ENCODE measurements at regions not wholly inside any gene's neighbourhood (a gene's known extent, or its start where the extent isn't known, plus 50 kb on each side); places are given as distances from the start of the nearest gene placed in this dataset.

DNA sequence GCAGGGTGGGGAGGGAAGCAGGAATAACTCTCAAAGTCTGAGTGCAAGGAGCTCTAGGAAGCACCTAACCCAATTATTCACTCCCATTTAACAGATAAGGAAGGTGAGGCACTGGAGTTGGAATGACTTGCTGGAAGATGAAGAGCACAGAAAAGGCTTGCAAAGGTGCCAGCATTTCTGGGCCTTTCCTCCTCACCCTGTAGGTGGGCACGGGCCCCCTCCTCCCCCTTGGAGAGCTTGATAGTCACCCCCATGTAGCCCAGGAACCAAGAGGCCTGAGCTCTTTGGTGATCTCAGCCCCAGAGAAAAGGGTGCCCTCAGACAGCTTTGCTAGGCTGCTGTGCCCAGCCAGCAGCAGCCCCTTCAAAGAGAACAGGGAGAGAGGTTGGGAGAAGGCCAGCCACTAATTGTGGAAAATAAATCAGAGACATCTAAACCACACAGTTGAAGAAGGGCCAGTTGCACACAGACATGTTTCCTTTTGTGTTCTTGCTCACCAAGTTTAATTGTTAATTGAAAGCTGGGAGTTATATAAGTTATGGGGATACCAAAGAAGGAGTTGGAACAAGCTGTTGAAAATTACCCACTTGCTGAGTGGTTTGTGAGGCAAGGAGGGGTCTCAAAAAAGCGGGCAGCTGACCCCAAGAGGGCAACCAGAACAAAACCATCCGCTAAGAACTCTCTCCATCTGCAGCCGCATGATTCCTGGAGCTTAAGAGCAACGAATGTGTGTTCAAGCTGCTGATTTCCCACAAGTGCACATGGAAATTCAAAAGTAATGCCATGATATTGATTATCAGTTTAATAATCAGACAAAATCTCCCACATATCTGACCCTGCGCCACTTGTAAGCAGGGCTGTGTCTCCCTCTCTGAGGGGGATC, 77.0 kb downstream of the MRPL14 start:
- no peaks in the 10 kb centered on the region for H3K27me3 ChIP-seq (ENCODE audit: insufficient read depth, low read length)
- H3K4me3 ChIP-seq (ENCODE audit: insufficient read depth, low read length): no peak overlapping the region
- no peaks in the 10 kb centered on the region for H4K20me1 ChIP-seq (ENCODE audit: insufficient read depth, low read length)
- TF ChIP-seq, protein P1, sequence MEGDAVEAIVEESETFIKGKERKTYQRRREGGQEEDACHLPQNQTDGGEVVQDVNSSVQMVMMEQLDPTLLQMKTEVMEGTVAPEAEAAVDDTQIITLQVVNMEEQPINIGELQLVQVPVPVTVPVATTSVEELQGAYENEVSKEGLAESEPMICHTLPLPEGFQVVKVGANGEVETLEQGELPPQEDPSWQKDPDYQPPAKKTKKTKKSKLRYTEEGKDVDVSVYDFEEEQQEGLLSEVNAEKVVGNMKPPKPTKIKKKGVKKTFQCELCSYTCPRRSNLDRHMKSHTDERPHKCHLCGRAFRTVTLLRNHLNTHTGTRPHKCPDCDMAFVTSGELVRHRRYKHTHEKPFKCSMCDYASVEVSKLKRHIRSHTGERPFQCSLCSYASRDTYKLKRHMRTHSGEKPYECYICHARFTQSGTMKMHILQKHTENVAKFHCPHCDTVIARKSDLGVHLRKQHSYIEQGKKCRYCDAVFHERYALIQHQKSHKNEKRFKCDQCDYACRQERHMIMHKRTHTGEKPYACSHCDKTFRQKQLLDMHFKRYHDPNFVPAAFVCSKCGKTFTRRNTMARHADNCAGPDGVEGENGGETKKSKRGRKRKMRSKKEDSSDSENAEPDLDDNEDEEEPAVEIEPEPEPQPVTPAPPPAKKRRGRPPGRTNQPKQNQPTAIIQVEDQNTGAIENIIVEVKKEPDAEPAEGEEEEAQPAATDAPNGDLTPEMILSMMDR (IDR thresholded peaks at IDR 0.05; ENCODE audit: extremely low read depth, low read depth, low read length): no peak
- peak; percentile 47 for DNase-seq (ENCODE audit: insufficient read length, low spot score, missing footprints)
- H3K4me1 ChIP-seq (ENCODE audit: insufficient read depth, low read length): peaks cover 81% of the 10 kb centered on the region
- H3K4me2 ChIP-seq (ENCODE audit: insufficient read depth, low read length): no peak overlapping the region
- H3K79me2 ChIP-seq (ENCODE audit: insufficient read depth, low read length): no peaks in the 10 kb centered on the region
- peak overlapping the region; percentile 97 for H3K27ac ChIP-seq (ENCODE audit: low read depth, low read length)
- no peak overlapping the region for H2AFZ ChIP-seq (ENCODE audit: low read length)
- H3K36me3 ChIP-seq (ENCODE audit: insufficient read depth, low read length): no peaks in the 10 kb centered on the region
- no peaks in the 10 kb centered on the region for H3K9me3 ChIP-seq (ENCODE audit: low read depth, low read length)

DNA sequence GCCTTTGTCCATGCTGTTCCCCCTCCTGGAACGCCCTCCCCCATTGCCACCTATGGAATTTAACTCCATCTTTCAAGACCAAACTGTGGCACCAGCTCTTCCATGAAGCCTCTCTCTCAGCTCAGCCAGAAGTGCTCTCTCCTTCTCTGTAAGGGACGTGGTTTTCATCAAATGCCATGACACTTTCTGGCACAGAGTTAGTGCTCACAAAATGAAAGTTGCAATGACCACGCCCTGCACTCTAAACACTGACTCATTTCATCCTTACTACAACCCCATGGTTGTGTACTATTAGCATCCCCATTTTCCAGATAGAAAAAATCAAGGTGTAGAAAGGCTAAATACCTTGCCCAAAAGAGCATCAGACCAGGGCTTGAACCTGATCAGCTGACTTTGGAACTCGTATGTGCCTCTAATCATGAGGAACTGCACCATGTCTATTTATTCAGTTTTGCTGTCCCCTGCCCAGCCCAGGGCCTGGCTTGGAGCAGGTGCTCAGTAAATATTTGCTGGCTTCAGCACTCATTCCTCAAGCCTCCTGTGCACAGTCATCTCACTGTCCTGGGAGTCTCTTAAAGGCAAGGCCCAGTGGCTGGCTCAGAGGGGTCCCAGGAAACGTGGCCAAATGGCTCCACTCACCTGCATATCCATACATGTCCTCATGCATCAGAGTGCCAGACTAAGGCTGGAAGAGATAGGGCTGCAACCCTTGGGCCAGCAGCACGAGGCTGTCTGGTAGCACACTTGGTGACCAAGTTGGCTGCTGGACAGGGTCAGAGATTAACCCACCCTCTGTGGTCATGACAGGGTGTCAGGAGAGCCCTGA, 77.9 kb downstream of the MRPL14 start:
- no peaks in the 10 kb centered on the region for H3K9me3 ChIP-seq (ENCODE audit: low read depth, low read length)
- TF ChIP-seq, protein P1 (IDR thresholded peaks at IDR 0.05; ENCODE audit: extremely low read depth, low read depth, low read length): no peak
- no peaks in the 10 kb centered on the region for H3K36me3 ChIP-seq (ENCODE audit: insufficient read depth, low read length)
- H3K4me1 ChIP-seq (ENCODE audit: insufficient read depth, low read length): peaks cover 75% of the 10 kb centered on the region
- H3K79me2 ChIP-seq (ENCODE audit: insufficient read depth, low read length): no peaks in the 10 kb centered on the region
- peak; percentile 41 for DNase-seq (ENCODE audit: insufficient read length, low spot score, missing footprints)
- no peaks in the 10 kb centered on the region for H3K27me3 ChIP-seq (ENCODE audit: insufficient read depth, low read length)
- no peak overlapping the region for H3K4me2 ChIP-seq (ENCODE audit: insufficient read depth, low read length)
- no peaks in the 10 kb centered on the region for H4K20me1 ChIP-seq (ENCODE audit: insufficient read depth, low read length)
- no peak overlapping the region for H3K27ac ChIP-seq (ENCODE audit: low read depth, low read length)
- H2AFZ ChIP-seq (ENCODE audit: low read length): no peak overlapping the region
- H3K4me3 ChIP-seq (ENCODE audit: insufficient read depth, low read length): no peak overlapping the region

DNA sequence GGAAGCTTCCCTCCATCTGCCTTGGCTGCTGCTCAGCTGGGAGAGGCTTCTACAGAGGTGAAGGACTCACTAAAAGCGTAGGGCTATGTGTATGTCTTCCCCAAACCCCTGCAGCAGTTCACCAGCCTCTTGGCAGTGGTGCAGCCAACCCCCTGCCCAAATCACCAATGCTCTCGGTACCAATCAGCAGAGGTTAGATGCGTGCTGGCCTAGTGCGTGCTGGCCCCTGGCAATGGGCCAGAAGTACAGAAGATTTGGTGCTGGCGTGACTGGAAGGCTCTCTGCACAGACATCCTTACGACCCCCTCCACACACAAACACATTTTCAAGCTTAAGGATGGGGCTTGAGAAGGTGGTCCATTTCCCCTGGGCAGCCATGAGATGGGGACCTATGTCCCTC, 79.0 kb downstream of the MRPL14 start:
- Histone ChIP-seq H3K9me3 (ENCODE audit: low read depth, low read length) (no peaks in the 10 kb centered on the region), H4K20me1 (ENCODE audit: insufficient read depth, low read length) (no peaks in the 10 kb centered on the region), H3K79me2 (ENCODE audit: insufficient read depth, low read length) (no peaks in the 10 kb centered on the region), H3K27me3 (ENCODE audit: insufficient read depth, low read length) (no peaks in the 10 kb centered on the region), H3K27ac (ENCODE audit: low read depth, low read length) (no peak overlapping the region), H3K4me2 (ENCODE audit: insufficient read depth, low read length) (no peak overlapping the region), H3K4me3 (ENCODE audit: insufficient read depth, low read length) (no peak overlapping the region), H2AFZ (ENCODE audit: low read length) (no peak overlapping the region), H3K4me1 (ENCODE audit: insufficient read depth, low read length) (peaks cover 75% of the 10 kb centered on the region), H3K36me3 (ENCODE audit: insufficient read depth, low read length) (no peaks in the 10 kb centered on the region)
- DNase-seq (ENCODE audit: insufficient read length, low spot score, missing footprints): no peak
- TF ChIP-seq, protein P1 (IDR thresholded peaks at IDR 0.05; ENCODE audit: extremely low read depth, low read depth, low read length): no peak

DNA sequence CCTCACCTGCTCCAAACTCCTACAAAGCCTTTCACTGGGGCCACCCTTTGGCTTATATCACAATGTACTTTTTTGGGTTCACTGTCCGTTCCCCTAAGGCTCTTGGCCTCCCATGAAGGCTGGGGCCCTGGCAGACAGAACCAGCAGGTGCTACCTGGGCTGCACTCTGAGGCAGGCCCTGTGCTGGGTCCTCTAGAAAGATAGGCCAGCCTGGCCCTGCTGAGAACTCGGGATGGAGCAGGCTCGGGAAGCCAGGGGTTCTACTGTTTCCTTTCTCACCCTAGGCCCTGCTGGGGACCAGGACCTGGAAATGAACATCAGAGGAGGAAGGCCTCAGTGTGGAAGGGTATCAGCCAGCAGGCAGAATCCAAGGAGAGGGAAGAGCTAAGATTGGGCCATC, 79.5 kb downstream of the MRPL14 start:
- Histone ChIP-seq H3K27me3 (ENCODE audit: insufficient read depth, low read length) (no peaks in the 10 kb centered on the region), H4K20me1 (ENCODE audit: insufficient read depth, low read length) (no peaks in the 10 kb centered on the region), H3K9me3 (ENCODE audit: low read depth, low read length) (no peaks in the 10 kb centered on the region), H3K36me3 (ENCODE audit: insufficient read depth, low read length) (no peaks in the 10 kb centered on the region), H3K4me2 (ENCODE audit: insufficient read depth, low read length) (no peak overlapping the region), H3K79me2 (ENCODE audit: insufficient read depth, low read length) (no peaks in the 10 kb centered on the region), H3K4me1 (ENCODE audit: insufficient read depth, low read length) (peaks cover 75% of the 10 kb centered on the region), H3K4me3 (ENCODE audit: insufficient read depth, low read length) (no peak overlapping the region), H2AFZ (ENCODE audit: low read length) (no peak overlapping the region), H3K27ac (ENCODE audit: low read depth, low read length) (no peak overlapping the region)
- TF ChIP-seq, protein P1 (IDR thresholded peaks at IDR 0.05; ENCODE audit: extremely low read depth, low read depth, low read length): no peak
- no peak for DNase-seq (ENCODE audit: insufficient read length, low spot score, missing footprints)

All from osteoblast (primary cell).